Hepatocyte (in vitro differentiated cells): ENCODE measurements at regions not wholly inside any gene's neighbourhood (a gene's known extent, or its start where the extent isn't known, plus 50 kb on each side); places are given as distances from the start of the nearest gene placed in this dataset.

Source experiments
- DNase-seq: peaks from one replicate; pipeline ENCODE4 v3.0.0-alpha.2; 2016; ENCODE audit warnings: low spot score
- H2AFZ ChIP-seq: fragments of 200-600 bp; sonication (generic); 2 replicates; pipeline ENCODE4 v1.6.0; 2016; ENCODE audit warnings: antibody characterized with exemption, mild to moderate bottlenecking
- H3K27ac ChIP-seq: fragments of 200-600 bp; sonication (generic); 2 replicates; pipeline ENCODE4 v1.5.1; 2016; ENCODE audit warnings: mild to moderate bottlenecking
- H3K27me3 ChIP-seq: fragments of 200-600 bp; sonication (generic); 2 replicates; pipeline ENCODE4 v1.6.1; 2016
- H3K36me3 ChIP-seq: fragments of 200-600 bp; sonication (generic); replicated peaks from 2 replicates; pipeline ENCODE4 v1.5.1; 2016; ENCODE audit warnings: low read depth; ENCODE audit not compliant: insufficient read depth
- H3K4me1 ChIP-seq: fragments of 200-600 bp; sonication (generic); 2 replicates; pipeline ENCODE4 v1.5.1; 2016; ENCODE audit warnings: mild to moderate bottlenecking, moderate library complexity; ENCODE audit not compliant: insufficient read depth
- H3K4me2 ChIP-seq: fragments of 200-600 bp; sonication (generic); 2 replicates; pipeline ENCODE4 v1.6.0; 2016
- H3K4me3 ChIP-seq: fragments of 200-600 bp; sonication (generic); 2 replicates; pipeline ENCODE4 v1.5.1; 2016; ENCODE audit warnings: mild to moderate bottlenecking
- H3K79me2 ChIP-seq: fragments of 200-600 bp; sonication (generic); 2 replicates; pipeline ENCODE4 v1.6.0; 2017; ENCODE audit warnings: mild to moderate bottlenecking
- H3K9me2 ChIP-seq: fragments of 200-600 bp; sonication (generic); replicated peaks from 2 replicates; pipeline ENCODE4 v1.6.0; 2017; ENCODE audit warnings: mild to moderate bottlenecking; ENCODE audit not compliant: insufficient read depth
- H3K9me3 ChIP-seq: fragments of 200-600 bp; sonication (generic); 2 replicates; pipeline ENCODE4 v1.5.1; 2016; ENCODE audit warnings: low read depth, mild to moderate bottlenecking
- H4K20me1 ChIP-seq: fragments of 200-600 bp; sonication (generic); 2 replicates; pipeline ENCODE4 v1.6.0; 2016; ENCODE audit warnings: mild to moderate bottlenecking; ENCODE audit not compliant: insufficient read depth, poor library complexity, severe bottlenecking
- EZH2 ChIP-seq: fragments of 200-600 bp; sonication (generic); IDR thresholded peaks from 2 replicates; pipeline ENCODE4 v1.6.1; 2016; ENCODE audit warnings: antibody characterized with exemption, mild to moderate bottlenecking, borderline replicate concordance
- EZH2phosphoT487 ChIP-seq: fragments of 200-600 bp; sonication (generic); IDR thresholded peaks from one replicate; pipeline ENCODE4 v1.6.1; 2018; ENCODE audit warnings: antibody characterized with exemption, mild to moderate bottlenecking, low read depth, moderate library complexity; ENCODE audit not compliant: unreplicated experiment, severe bottlenecking
- WGBS: methylation state at CpG from one replicate; pipeline ENCODE4 v1.1.6; 2016; ENCODE audit warnings: low lambda C conversion rate; ENCODE audit errors: missing lambda C conversion rate; 5-methylcytosine and 5-hydroxymethylcytosine counted together
- TF ChIP-seq, protein P1 (sequence below): fragments of 200-600 bp; sonication (generic); IDR thresholded peaks from 2 replicates; pipeline ENCODE4 v1.5.1; 2016; ENCODE audit warnings: antibody characterized with exemption, mild to moderate bottlenecking; ENCODE audit not compliant: poor library complexity

GRCh38 chr11:76270389-76270788 is 64.1 kb upstream of the WNT11 start:
- no peaks in the 10 kb centered on the region for H3K36me3 ChIP-seq
- peak overlapping the region; percentile 96 for H3K27ac ChIP-seq
- 35% methylated on average over 1 of the region's 1 CpG for WGBS
- H2AFZ ChIP-seq, result no peak overlapping the region
- no peaks in the 10 kb centered on the region for H3K79me2 ChIP-seq
- DNase-seq, result peak; percentile 60
- no peak overlapping the region for H3K4me3 ChIP-seq
- peak overlapping the region; percentile 47 for H3K4me2 ChIP-seq
- H4K20me1 ChIP-seq, result no peaks in the 10 kb centered on the region
- no peaks in the 10 kb centered on the region for H3K9me2 ChIP-seq
- TF ChIP-seq EZH2 (no peak), EZH2phosphoT487 (no peak)
- TF ChIP-seq, protein P1, sequence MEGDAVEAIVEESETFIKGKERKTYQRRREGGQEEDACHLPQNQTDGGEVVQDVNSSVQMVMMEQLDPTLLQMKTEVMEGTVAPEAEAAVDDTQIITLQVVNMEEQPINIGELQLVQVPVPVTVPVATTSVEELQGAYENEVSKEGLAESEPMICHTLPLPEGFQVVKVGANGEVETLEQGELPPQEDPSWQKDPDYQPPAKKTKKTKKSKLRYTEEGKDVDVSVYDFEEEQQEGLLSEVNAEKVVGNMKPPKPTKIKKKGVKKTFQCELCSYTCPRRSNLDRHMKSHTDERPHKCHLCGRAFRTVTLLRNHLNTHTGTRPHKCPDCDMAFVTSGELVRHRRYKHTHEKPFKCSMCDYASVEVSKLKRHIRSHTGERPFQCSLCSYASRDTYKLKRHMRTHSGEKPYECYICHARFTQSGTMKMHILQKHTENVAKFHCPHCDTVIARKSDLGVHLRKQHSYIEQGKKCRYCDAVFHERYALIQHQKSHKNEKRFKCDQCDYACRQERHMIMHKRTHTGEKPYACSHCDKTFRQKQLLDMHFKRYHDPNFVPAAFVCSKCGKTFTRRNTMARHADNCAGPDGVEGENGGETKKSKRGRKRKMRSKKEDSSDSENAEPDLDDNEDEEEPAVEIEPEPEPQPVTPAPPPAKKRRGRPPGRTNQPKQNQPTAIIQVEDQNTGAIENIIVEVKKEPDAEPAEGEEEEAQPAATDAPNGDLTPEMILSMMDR, result no peak
- H3K4me1 ChIP-seq, result peaks cover 11% of the 10 kb centered on the region
- H3K27me3 ChIP-seq, result no peaks in the 10 kb centered on the region
- no peaks in the 10 kb centered on the region for H3K9me3 ChIP-seq

- Histone ChIP-seq H3K27ac (peak overlapping the region; percentile 96), H3K9me2 (no peaks in the 10 kb centered on the region)
- 63% methylated on average over 13 of the region's 13 CpGs for WGBS
Observed at GRCh38 chr11:76269661-76270261, 63.5 kb upstream of the WNT11 start.

DNA sequence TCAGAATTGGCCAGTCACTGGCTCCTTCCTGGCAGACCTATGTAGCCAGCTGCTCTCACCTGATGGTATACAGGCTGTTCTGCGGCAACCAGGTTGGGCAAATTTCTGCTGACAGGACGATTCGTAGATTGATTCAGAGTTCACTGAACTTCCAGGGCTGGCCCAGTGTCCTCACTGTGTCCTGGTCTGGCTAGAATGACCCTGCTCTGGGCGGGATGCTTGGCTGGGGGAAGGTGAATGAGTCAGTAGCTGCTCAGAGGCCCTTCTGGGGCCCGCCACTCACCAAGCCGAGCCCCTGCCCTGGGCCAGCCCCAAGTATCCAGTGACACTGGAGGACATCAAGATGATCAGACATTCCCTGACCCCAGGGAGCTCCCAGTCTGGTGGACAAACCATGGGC is 62.9 kb upstream of the WNT11 start:
- Histone ChIP-seq H3K4me2 (peak overlapping the region; percentile 35), H3K27ac (peak overlapping the region; percentile 96), H3K9me3 (no peaks in the 10 kb centered on the region), H3K27me3 (no peaks in the 10 kb centered on the region), H3K36me3 (no peaks in the 10 kb centered on the region), H3K4me3 (no peak overlapping the region), H2AFZ (no peak overlapping the region), H3K79me2 (no peaks in the 10 kb centered on the region), H4K20me1 (no peaks in the 10 kb centered on the region), H3K4me1 (peaks cover 11% of the 10 kb centered on the region), H3K9me2 (no peaks in the 10 kb centered on the region)
- TF ChIP-seq EZH2phosphoT487, result no peak
- peak; percentile 34 for DNase-seq
- WGBS, result 89% methylated on average over 6 of the region's 6 CpGs

More at GRCh38 chr11:76269661-76270261, 63.5 kb upstream of the WNT11 start:
- Histone ChIP-seq H2AFZ (no peak overlapping the region), H3K4me1 (peaks cover 11% of the 10 kb centered on the region), H3K27me3 (no peaks in the 10 kb centered on the region), H3K79me2 (no peaks in the 10 kb centered on the region), H4K20me1 (no peaks in the 10 kb centered on the region), H3K4me3 (no peak overlapping the region), H3K4me2 (peak overlapping the region; percentile 47), H3K9me3 (no peaks in the 10 kb centered on the region), H3K36me3 (no peaks in the 10 kb centered on the region)
- TF ChIP-seq EZH2 (no peak), EZH2phosphoT487 (no peak)
- TF ChIP-seq, protein P1, result no peak
- DNase-seq, result peak; percentile 54

- no peak overlapping the region for H3K4me3 ChIP-seq
- no peak for DNase-seq
- H3K79me2 ChIP-seq, result no peaks in the 10 kb centered on the region
- H3K4me2 ChIP-seq, result no peak overlapping the region
- H4K20me1 ChIP-seq, result no peaks in the 10 kb centered on the region
- H3K36me3 ChIP-seq, result no peaks in the 10 kb centered on the region
- no peaks in the 10 kb centered on the region for H3K9me2 ChIP-seq
- peaks cover 11% of the 10 kb centered on the region for H3K4me1 ChIP-seq
- no peaks in the 10 kb centered on the region for H3K27me3 ChIP-seq
- H3K9me3 ChIP-seq, result no peaks in the 10 kb centered on the region
- no peak overlapping the region for H2AFZ ChIP-seq
- H3K27ac ChIP-seq, result no peak overlapping the region
- TF ChIP-seq EZH2, result no peak
- TF ChIP-seq, protein P1, result no peak
- no peak for TF ChIP-seq EZH2phosphoT487
Observed at GRCh38 chr11:76268498-76268897, 62.2 kb upstream of the WNT11 start.
